Uterus (tissue), 3 donors: ENCODE measurements at regions not wholly inside any gene's neighbourhood (a gene's known extent, or its start where the extent isn't known, plus 50 kb on each side); places are given as distances from the start of the nearest gene placed in this dataset.

Experiments
- DNase-seq, 2 donors: peaks; one replicate each; pipeline ENCODE4 v3.0.0-alpha.2; 2019 to 2020
- H3K27ac ChIP-seq, 2 donors: fragments of 200-600 bp; sonication (generic); 1 replicate in 1 of 2; 2 replicates in 1 of 2; pipeline ENCODE4 v1.5.1; 2016 to 2018
- H3K27me3 ChIP-seq, 2 donors: fragments of 200-600 bp; sonication (generic); one replicate each; pipeline ENCODE4 v1.5.1; 2018 to 2019; ENCODE audit warnings: control low read depth in 1 of 2
- H3K36me3 ChIP-seq, 2 donors: fragments of 200-600 bp; sonication (generic); one replicate each; pipeline ENCODE4 v1.5.1; 2019; ENCODE audit warnings: control low read depth in 1 of 2
- H3K4me1 ChIP-seq, 2 donors: fragments of 200-600 bp; sonication (generic); one replicate each; pipeline ENCODE4 v1.5.1; 2018 to 2019; ENCODE audit warnings: control low read depth in 1 of 2
- H3K4me3 ChIP-seq, 2 donors: fragments of 200-600 bp; sonication (generic); 1 replicate in 1 of 2; 2 replicates in 1 of 2; pipeline ENCODE4 v1.5.1; 2018 to 2019; ENCODE audit warnings: mild to moderate bottlenecking in 1 of 2
- H3K9me3 ChIP-seq, 2 donors: fragments of 200-600 bp; sonication (generic); one replicate each; pipeline ENCODE4 v1.5.1; 2019; ENCODE audit warnings: control low read depth in 1 of 2
- POLR2A ChIP-seq, 2 donors: fragments of 450-650 bp; IDR thresholded peaks; one replicate each; pipeline ENCODE4 v1.6.1; 2016; ENCODE audit warnings: antibody characterized with exemption in 2 of 2, mild to moderate bottlenecking in 1 of 2, moderate library complexity in 1 of 2
- intact Hi-C: fragments of 100-400 bp; cut with DNase I; formaldehyde crosslinking; loops from one replicate; pipeline ENCODE4 v1.15.1; 2023; ENCODE audit warnings: low total_unique reads
- TF ChIP-seq, protein P1 (sequence below), 4 experiments: fragments of 200-600 bp in 2 of 4; fragments of 450-650 bp in 2 of 4; sonication (generic) in 2 of 4; IDR thresholded peaks; one replicate each; pipeline ENCODE4 v1.5.1; 2016 to 2019; ENCODE audit warnings: antibody characterized with exemption in 4 of 4, mild to moderate bottlenecking in 2 of 4, moderate library complexity in 1 of 4
- donor health status: DM: yes; HTN: yes; CAD: no.

DNA sequence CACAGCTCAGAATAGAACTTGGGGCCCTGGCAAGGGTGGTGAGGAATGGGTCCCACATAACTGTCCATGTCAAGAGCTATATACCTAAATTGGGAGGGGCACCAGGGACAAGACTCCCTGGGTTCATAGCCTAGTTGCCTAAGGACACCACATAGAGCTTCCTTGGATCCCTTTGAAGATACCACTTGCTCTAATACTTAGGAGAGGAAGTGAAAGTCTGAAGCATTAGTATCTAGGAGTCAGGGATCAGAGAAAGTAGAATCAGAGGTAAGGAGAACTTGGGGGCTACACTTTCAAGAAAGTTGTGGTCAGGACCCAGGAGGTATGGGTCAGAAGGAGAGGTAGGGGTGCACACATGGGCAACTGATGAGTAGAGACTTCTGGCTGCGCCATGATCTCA is 318.2 kb upstream of the SLC39A10 start:
- Histone ChIP-seq H3K9me3 (no peaks in the 10 kb centered on the region), H3K4me1 (no peaks in the 10 kb centered on the region), H3K4me3 (no peak overlapping the region), H3K27ac (no peak overlapping the region), H3K27me3 (no peaks in the 10 kb centered on the region), H3K36me3 (no peaks in the 10 kb centered on the region)
- no peak for TF ChIP-seq POLR2A (IDR thresholded peaks at IDR 0.05)
- TF ChIP-seq, protein P1, sequence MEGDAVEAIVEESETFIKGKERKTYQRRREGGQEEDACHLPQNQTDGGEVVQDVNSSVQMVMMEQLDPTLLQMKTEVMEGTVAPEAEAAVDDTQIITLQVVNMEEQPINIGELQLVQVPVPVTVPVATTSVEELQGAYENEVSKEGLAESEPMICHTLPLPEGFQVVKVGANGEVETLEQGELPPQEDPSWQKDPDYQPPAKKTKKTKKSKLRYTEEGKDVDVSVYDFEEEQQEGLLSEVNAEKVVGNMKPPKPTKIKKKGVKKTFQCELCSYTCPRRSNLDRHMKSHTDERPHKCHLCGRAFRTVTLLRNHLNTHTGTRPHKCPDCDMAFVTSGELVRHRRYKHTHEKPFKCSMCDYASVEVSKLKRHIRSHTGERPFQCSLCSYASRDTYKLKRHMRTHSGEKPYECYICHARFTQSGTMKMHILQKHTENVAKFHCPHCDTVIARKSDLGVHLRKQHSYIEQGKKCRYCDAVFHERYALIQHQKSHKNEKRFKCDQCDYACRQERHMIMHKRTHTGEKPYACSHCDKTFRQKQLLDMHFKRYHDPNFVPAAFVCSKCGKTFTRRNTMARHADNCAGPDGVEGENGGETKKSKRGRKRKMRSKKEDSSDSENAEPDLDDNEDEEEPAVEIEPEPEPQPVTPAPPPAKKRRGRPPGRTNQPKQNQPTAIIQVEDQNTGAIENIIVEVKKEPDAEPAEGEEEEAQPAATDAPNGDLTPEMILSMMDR (IDR thresholded peaks at IDR 0.05): no peak
- intact Hi-C loops: no loop called here
- DNase-seq: no peak

DNA sequence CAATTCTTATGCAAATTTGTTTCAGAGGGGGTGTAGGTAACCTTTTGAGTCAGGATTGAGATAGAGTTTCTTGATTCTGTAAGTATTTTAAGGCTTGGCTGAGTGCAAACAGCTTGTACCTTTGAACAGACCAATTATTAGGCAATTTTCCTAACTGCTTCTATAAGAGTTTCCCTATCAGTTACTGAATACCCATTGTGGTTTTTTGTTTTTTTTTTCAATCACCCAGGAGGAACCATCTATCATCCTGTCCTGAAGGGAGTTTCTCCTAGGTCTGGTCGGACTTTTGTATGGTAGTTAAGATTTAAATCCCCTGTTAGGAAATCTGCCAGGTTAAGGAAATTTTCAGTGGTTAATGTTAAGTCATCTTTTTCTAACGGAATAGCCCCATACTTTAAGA is 319.4 kb upstream of the SLC39A10 start:
- no peaks in the 10 kb centered on the region for H3K27me3 ChIP-seq
- no peaks in the 10 kb centered on the region for H3K36me3 ChIP-seq
- no peak overlapping the region for H3K4me3 ChIP-seq
- no peaks in the 10 kb centered on the region for H3K4me1 ChIP-seq
- no peaks in the 10 kb centered on the region for H3K9me3 ChIP-seq
- no peak for DNase-seq
- intact Hi-C loops: no loop called here
- TF ChIP-seq, protein P1 (IDR thresholded peaks at IDR 0.05): no peak
- no peak for TF ChIP-seq POLR2A (IDR thresholded peaks at IDR 0.05)
- H3K27ac ChIP-seq: no peak overlapping the region

DNA sequence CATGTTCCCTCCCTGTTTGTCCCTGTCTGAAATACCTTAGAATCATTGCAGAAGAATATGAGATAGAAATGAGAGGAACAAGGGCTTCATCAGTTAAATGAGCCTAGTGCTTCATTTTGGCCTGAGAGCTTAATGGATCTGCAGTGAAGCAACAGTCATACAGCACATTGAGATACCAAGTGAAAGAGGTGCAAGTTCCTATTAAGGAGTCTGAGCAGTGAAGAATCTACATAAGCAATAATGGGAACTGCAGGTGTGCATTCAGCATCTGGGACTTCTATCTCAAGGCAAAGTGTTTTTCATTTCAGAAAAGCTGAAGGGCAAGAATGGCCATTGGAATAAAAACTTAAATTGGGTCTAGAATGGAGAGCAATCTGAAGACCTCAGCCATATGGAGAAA is 323.2 kb upstream of the SLC39A10 start:
- no peak for DNase-seq
- H3K27ac ChIP-seq: no peak overlapping the region
- intact Hi-C loops: no loop called here

DNA sequence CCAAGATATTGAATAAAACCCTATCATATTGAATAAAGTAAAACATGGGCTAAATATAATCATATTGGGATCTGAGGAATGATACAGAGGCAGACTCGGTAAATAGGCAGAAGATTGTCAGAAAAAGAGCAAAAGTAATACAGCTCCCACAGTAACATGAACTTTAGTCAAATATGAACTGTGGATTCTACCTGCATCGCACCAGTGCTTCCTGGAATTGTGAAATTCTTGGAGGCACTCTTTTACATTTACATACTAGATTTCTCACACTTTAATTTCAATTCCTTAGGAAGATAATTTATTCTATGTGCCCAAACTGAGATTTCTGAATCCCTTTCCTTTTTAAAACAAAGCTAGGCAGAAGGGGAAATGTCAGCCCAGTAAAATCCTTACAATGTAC is 325.1 kb upstream of the SLC39A10 start:
- no peaks in the 10 kb centered on the region for H3K4me1 ChIP-seq
- H3K9me3 ChIP-seq: no peaks in the 10 kb centered on the region
- no peaks in the 10 kb centered on the region for H3K36me3 ChIP-seq
- no peak for DNase-seq
- no peak overlapping the region for H3K27ac ChIP-seq
- H3K4me3 ChIP-seq: no peak overlapping the region
- TF ChIP-seq, protein P1 (IDR thresholded peaks at IDR 0.05): no peak
- no peak for TF ChIP-seq POLR2A (IDR thresholded peaks at IDR 0.05)
- intact Hi-C loops: no loop called here
- H3K27me3 ChIP-seq: no peaks in the 10 kb centered on the region

More for the DNA sequence above, 323.2 kb upstream of the SLC39A10 start:
- Histone ChIP-seq H3K27me3 (no peaks in the 10 kb centered on the region), H3K36me3 (no peaks in the 10 kb centered on the region), H3K4me1 (no peaks in the 10 kb centered on the region), H3K4me3 (no peak overlapping the region), H3K9me3 (no peaks in the 10 kb centered on the region)
- TF ChIP-seq, protein P1 (IDR thresholded peaks at IDR 0.05): no peak
- TF ChIP-seq POLR2A (IDR thresholded peaks at IDR 0.05): no peak

DNA sequence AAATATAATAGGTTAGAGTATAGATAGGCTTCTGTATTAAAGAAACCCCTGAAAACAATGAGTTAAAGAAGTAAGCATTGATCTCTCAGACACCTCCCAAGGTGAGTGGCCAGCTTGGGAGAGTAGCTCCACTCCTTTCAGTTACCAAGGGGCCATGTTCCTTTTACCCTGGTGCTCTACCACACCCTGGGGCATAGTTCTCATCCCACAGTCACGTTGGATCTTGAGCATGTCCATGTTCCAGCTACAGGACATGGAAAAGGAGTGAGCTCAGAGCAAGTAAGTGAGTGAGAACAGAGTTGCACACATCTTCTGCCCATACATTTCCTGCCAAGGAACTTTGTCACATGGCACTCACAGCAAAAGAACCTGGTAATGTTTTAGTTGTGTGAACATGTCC is 325.9 kb upstream of the SLC39A10 start:
- no peaks in the 10 kb centered on the region for H3K27me3 ChIP-seq
- no peaks in the 10 kb centered on the region for H3K4me1 ChIP-seq
- H3K27ac ChIP-seq: no peak overlapping the region
- H3K4me3 ChIP-seq: no peak overlapping the region
- H3K36me3 ChIP-seq: no peaks in the 10 kb centered on the region
- no peak for DNase-seq
- no peaks in the 10 kb centered on the region for H3K9me3 ChIP-seq
- intact Hi-C loops: no loop called here
- TF ChIP-seq, protein P1 (IDR thresholded peaks at IDR 0.05): no peak
